ENCODE measurements at regions not wholly inside any gene's neighbourhood (a gene's known extent, or its start where the extent isn't known, plus 50 kb on each side); places are given as distances from the start of the nearest gene placed in this dataset.

- TF ChIP-seq RAD21 (conservative IDR thresholded peaks at IDR 0.05), result no peak
- no peak for TF ChIP-seq CTCF (IDR thresholded peaks at IDR 0.05; ENCODE audit: poor library complexity, severe bottlenecking)
- TF ChIP-seq EZH2 (IDR thresholded peaks at IDR 0.05; ENCODE audit: borderline replicate concordance, insufficient read depth, low read length, poor library complexity, severe bottlenecking), result no peak
- no peak for TF ChIP-seq EP300 (conservative IDR thresholded peaks at IDR 0.05; ENCODE audit: poor library complexity, severe bottlenecking)
- no peak for TF ChIP-seq MXI1 (conservative IDR thresholded peaks at IDR 0.05; ENCODE audit: poor library complexity, severe bottlenecking)
These were observed 421.4 kb upstream of the CYRIA start for GRCh38 chr2:17086990-17087389.

Measured in neural cell (in vitro differentiated cells).